Liver (tissue), 8 donors: ENCODE measurements at regions not wholly inside any gene's neighbourhood (a gene's known extent, or its start where the extent isn't known, plus 50 kb on each side); places are given as distances from the start of the nearest gene placed in this dataset.

Experiments
- DNase-seq: peaks from one replicate; pipeline ENCODE4 v3.0.0-alpha.2; 2017; ENCODE audit warnings: low spot score
- H3K27ac ChIP-seq, 2 donors: one replicate each; pipeline ENCODE4 v1.7.0; 2013; ENCODE audit warnings: inconsistent platforms in 2 of 2, low read length in 2 of 2, control low read depth in 1 of 2, low read depth in 1 of 2, mild to moderate bottlenecking in 1 of 2
- H3K27me3 ChIP-seq, 4 donors: one replicate each; pipeline versions ENCODE4 v1.6.1 to v1.7.0; 2013; ENCODE audit warnings: low read length in 3 of 4, inconsistent platforms in 1 of 4, mild to moderate bottlenecking in 1 of 4, moderate library complexity in 1 of 4; ENCODE audit not compliant: control insufficient read depth in 4 of 4, insufficient read depth in 4 of 4
- H3K36me3 ChIP-seq, 4 donors: one replicate each; pipeline versions ENCODE4 v1.6.1 to v1.7.0; 2013; ENCODE audit warnings: low read length in 3 of 4, mild to moderate bottlenecking in 3 of 4, low read depth in 1 of 4, moderate library complexity in 1 of 4; ENCODE audit not compliant: control insufficient read depth in 4 of 4, insufficient read depth in 3 of 4
- H3K4me1 ChIP-seq, 4 donors: one replicate each; pipeline versions ENCODE4 v1.6.1 to v1.7.0; 2013; ENCODE audit warnings: low read length in 3 of 4, mild to moderate bottlenecking in 3 of 4, moderate library complexity in 1 of 4; ENCODE audit not compliant: control insufficient read depth in 4 of 4, insufficient read depth in 4 of 4
- H3K4me3 ChIP-seq, 3 donors: one replicate each; pipeline versions ENCODE4 v1.6.1 to v1.7.0; 2013; ENCODE audit warnings: low read length in 3 of 3, control low read depth in 1 of 3, low read depth in 1 of 3, mild to moderate bottlenecking in 1 of 3
- H3K9ac ChIP-seq, 2 donors: one replicate each; pipeline ENCODE4 v1.7.0; 2013; ENCODE audit warnings: low read length in 2 of 2, mild to moderate bottlenecking in 2 of 2, moderate library complexity in 2 of 2, control low read depth in 1 of 2, low read depth in 1 of 2
- H3K9me3 ChIP-seq, 4 donors: one replicate each; pipeline versions ENCODE4 v1.6.1 to v1.7.0; 2013; ENCODE audit warnings: low read length in 3 of 4; ENCODE audit not compliant: control insufficient read depth in 4 of 4
- ATF3 ChIP-seq: IDR thresholded peaks from 2 replicates; pipeline ENCODE4 v1.6.1; 2016; ENCODE audit warnings: antibody characterized with exemption
- CTCF ChIP-seq: fragments of 150-350 bp; IDR thresholded peaks from 2 replicates; pipeline ENCODE4 v1.5.1; 2017; ENCODE audit warnings: improper control_type of control experiment, low read depth, low read length; ENCODE audit not compliant: missing input control
- EGR1 ChIP-seq, 2 donors: IDR thresholded peaks; 2 replicates each; pipeline ENCODE4 v1.6.1; 2016 to 2018; ENCODE audit warnings: antibody characterized with exemption in 2 of 2, low read depth in 2 of 2
- FOXA1 ChIP-seq: IDR thresholded peaks from 2 replicates; pipeline ENCODE4 v1.6.1; 2016; ENCODE audit warnings: antibody characterized with exemption
- FOXA2 ChIP-seq: IDR thresholded peaks from 2 replicates; pipeline ENCODE4 v1.6.1; 2016; ENCODE audit warnings: antibody characterized with exemption
- GABPA ChIP-seq, 2 donors: IDR thresholded peaks in 1 of 2; conservative IDR thresholded peaks in 1 of 2; 2 replicates each; pipeline ENCODE4 v1.6.1; 2016; ENCODE audit warnings: antibody characterized with exemption in 2 of 2, mild to moderate bottlenecking in 1 of 2, moderate library complexity in 1 of 2
- HNF4A ChIP-seq, 2 donors: conservative IDR thresholded peaks; 2 replicates each; pipeline ENCODE4 v1.6.1; 2016; ENCODE audit warnings: antibody characterized with exemption in 2 of 2, mild to moderate bottlenecking in 2 of 2
- HNF4G ChIP-seq: IDR thresholded peaks from 2 replicates; pipeline ENCODE4 v1.6.1; 2016; ENCODE audit warnings: antibody characterized with exemption
- JUND ChIP-seq, 2 donors: IDR thresholded peaks; 2 replicates each; pipeline ENCODE4 v1.6.1; 2016; ENCODE audit warnings: antibody characterized with exemption in 2 of 2
- MAX ChIP-seq: IDR thresholded peaks from 2 replicates; pipeline ENCODE4 v1.6.1; 2016; ENCODE audit warnings: antibody characterized with exemption
- REST ChIP-seq: IDR thresholded peaks from 2 replicates; pipeline ENCODE4 v1.6.1; 2016; ENCODE audit warnings: antibody characterized with exemption, mild to moderate bottlenecking
- RXRA ChIP-seq, 2 donors: IDR thresholded peaks; 2 replicates each; pipeline ENCODE4 v1.6.1; 2017 to 2018; ENCODE audit warnings: antibody characterized with exemption in 2 of 2, mild to moderate bottlenecking in 1 of 2
- SP1 ChIP-seq: IDR thresholded peaks from 2 replicates; pipeline ENCODE4 v1.6.1; 2018; ENCODE audit warnings: antibody characterized with exemption, mild to moderate bottlenecking
- TAF1 ChIP-seq: conservative IDR thresholded peaks from 2 replicates; pipeline ENCODE4 v1.6.1; 2016; ENCODE audit warnings: antibody characterized with exemption, mild to moderate bottlenecking
- YY1 ChIP-seq: IDR thresholded peaks from 2 replicates; pipeline ENCODE4 v1.6.1; 2016; ENCODE audit warnings: antibody characterized with exemption, mild to moderate bottlenecking
- WGBS: extraction: QIAGEN DNeasy Blood & Tissue Kit; methylation state at CpG from one replicate; pipeline ENCODE4 v1.1.7; 2013; 5-methylcytosine and 5-hydroxymethylcytosine counted together
- donor health status: healthy.
- donor health status: healthy.
- donor health status: healthy.
- donor health status: healthy.
- donor health status: healthy.

- WGBS, result 73% methylated on average over 3 of the region's 3 CpGs
- Histone ChIP-seq H3K9me3 (peaks cover 0 to 8% (median 0%) of the 10 kb centered on the region in 4 donors), H3K9ac (no peak overlapping the region), H3K4me3 (no peak overlapping the region), H3K4me1 (no peaks in the 10 kb centered on the region), H3K36me3 (no peaks in the 10 kb centered on the region), H3K27me3 (no peaks in the 10 kb centered on the region), H3K27ac (no peak overlapping the region)
- TF ChIP-seq FOXA1 (no peak), SP1 (no peak), EGR1 (IDR thresholded peaks at IDR 0.05; ENCODE audit: low read depth in 2 of 2) (no peak), HNF4A (conservative IDR thresholded peaks at IDR 0.05) (no peak), RXRA (IDR thresholded peaks at IDR 0.05) (no peak), JUND (IDR thresholded peaks at IDR 0.05) (no peak), YY1 (no peak)
- DNase-seq, result no peak
These were observed 82.8 kb upstream of the FAM171A1 start for GRCh38 chr10:15453926-15454325.

GRCh38 chr10:15453457-15453856 is 82.4 kb upstream of the FAM171A1 start:
- H3K9ac ChIP-seq, result no peak overlapping the region
- H3K27me3 ChIP-seq, result no peaks in the 10 kb centered on the region
- H3K27ac ChIP-seq, result no peak overlapping the region
- peaks cover 0 to 8% (median 0%) of the 10 kb centered on the region in 4 donors for H3K9me3 ChIP-seq
- H3K36me3 ChIP-seq, result no peaks in the 10 kb centered on the region
- no peak for DNase-seq
- WGBS, result 58% methylated on average over 5 of the region's 5 CpGs
- no peaks in the 10 kb centered on the region for H3K4me1 ChIP-seq
- no peak overlapping the region for H3K4me3 ChIP-seq
- TF ChIP-seq TAF1, result no peak
- no peak for TF ChIP-seq MAX
- no peak for TF ChIP-seq FOXA1
- no peak for TF ChIP-seq GABPA (IDR thresholded peaks at IDR 0.05 in 1 of 2, conservative IDR thresholded peaks at IDR 0.05 in 1 of 2)
- no peak for TF ChIP-seq REST
- TF ChIP-seq ATF3, result no peak
- no peak for TF ChIP-seq JUND (IDR thresholded peaks at IDR 0.05)
- no peak for TF ChIP-seq FOXA2
- no peak for TF ChIP-seq HNF4G
- TF ChIP-seq CTCF, result no peak
- no peak for TF ChIP-seq HNF4A (conservative IDR thresholded peaks at IDR 0.05)
